Mesodermal cell (in vitro differentiated cells): ENCODE measurements at regions not wholly inside any gene's neighbourhood (a gene's known extent, or its start where the extent isn't known, plus 50 kb on each side); places are given as distances from the start of the nearest gene placed in this dataset.

Experiments used
- H3K27ac ChIP-seq: 2 replicates; pipeline ENCODE4 v1.7.0; 2013; ENCODE audit warnings: mild to moderate bottlenecking, low read depth, low read length, moderate library complexity; ENCODE audit not compliant: severe bottlenecking
- H3K36me3 ChIP-seq: 2 replicates; pipeline ENCODE4 v1.7.1; 2013; ENCODE audit warnings: mild to moderate bottlenecking, low read length, moderate library complexity; ENCODE audit not compliant: control insufficient read depth, insufficient read depth
- H3K4me1 ChIP-seq: one replicate; pipeline ENCODE4 v1.7.1; 2013; ENCODE audit warnings: mild to moderate bottlenecking, low read length; ENCODE audit not compliant: insufficient read depth, control insufficient read depth, poor library complexity, severe bottlenecking
- H3K4me3 ChIP-seq: 2 replicates; pipeline ENCODE4 v1.7.0; 2013; ENCODE audit warnings: low read length, control low read depth, mild to moderate bottlenecking; ENCODE audit not compliant: insufficient read depth, poor library complexity, severe bottlenecking; ENCODE audit errors: extremely low read depth
- H3K9me3 ChIP-seq: 2 replicates; pipeline ENCODE4 v1.7.1; 2013; ENCODE audit warnings: mild to moderate bottlenecking, low read length, moderate library complexity; ENCODE audit not compliant: control insufficient read depth
- WGBS, 2 experiments: methylation state at CpG; one replicate each; pipeline ENCODE4 v1.1.5; 2013; ENCODE audit warnings: missing lambda C conversion rate in 2 of 2; ENCODE audit not compliant: insufficient coverage in 2 of 2; 5-methylcytosine and 5-hydroxymethylcytosine counted together

- Histone ChIP-seq H3K36me3 (no peaks in the 10 kb centered on the region), H3K4me3 (no peak overlapping the region), H3K4me1 (no peaks in the 10 kb centered on the region), H3K9me3 (peaks cover 4% of the 10 kb centered on the region), H3K27ac (no peak overlapping the region)
- WGBS, 2 experiments: 40 to 57% methylated on average over 2 to 3 of the region's 4 CpGs
Observed at GRCh38 chr5:54927097-54927746, 58.2 kb downstream of the ESM1 start.

- H3K4me1 ChIP-seq: no peaks in the 10 kb centered on the region
- H3K36me3 ChIP-seq: no peaks in the 10 kb centered on the region
- no peak overlapping the region for H3K4me3 ChIP-seq
- H3K27ac ChIP-seq: no peak overlapping the region
- H3K9me3 ChIP-seq: peaks cover 4% of the 10 kb centered on the region
Observed at GRCh38 chr5:54924487-54924886, 60.9 kb downstream of the ESM1 start.

- no peak overlapping the region for H3K27ac ChIP-seq
- H3K4me1 ChIP-seq: no peaks in the 10 kb centered on the region
- no peaks in the 10 kb centered on the region for H3K9me3 ChIP-seq
- no peak overlapping the region for H3K4me3 ChIP-seq
- H3K36me3 ChIP-seq: no peaks in the 10 kb centered on the region
Observed at GRCh38 chr5:54917323-54917722, 68.1 kb downstream of the ESM1 start.

GRCh38 chr5:54915466-54916027 is 69.8 kb downstream of the ESM1 start:
- no peaks in the 10 kb centered on the region for H3K36me3 ChIP-seq
- no peaks in the 10 kb centered on the region for H3K4me1 ChIP-seq
- H3K27ac ChIP-seq: no peak overlapping the region
- 80 to 100% methylated on average over 1 of the region's 3 CpGs for WGBS, 2 experiments
- no peaks in the 10 kb centered on the region for H3K9me3 ChIP-seq
- H3K4me3 ChIP-seq: no peak overlapping the region

- H3K9me3 ChIP-seq: no peaks in the 10 kb centered on the region
- WGBS, 2 experiments: 86 to 100% methylated on average over 1 of the region's 1 CpG
- H3K27ac ChIP-seq: no peak overlapping the region
- no peaks in the 10 kb centered on the region for H3K36me3 ChIP-seq
- no peak overlapping the region for H3K4me3 ChIP-seq
- no peaks in the 10 kb centered on the region for H3K4me1 ChIP-seq
Observed at GRCh38 chr5:54912021-54912420, 73.4 kb downstream of the ESM1 start.

- Histone ChIP-seq H3K9me3 (no peaks in the 10 kb centered on the region), H3K4me3 (no peak overlapping the region), H3K36me3 (no peaks in the 10 kb centered on the region), H3K27ac (no peak overlapping the region), H3K4me1 (no peaks in the 10 kb centered on the region)
- 77 to 84% methylated on average over 3 to 4 of the region's 4 CpGs for whole genome bisulfite sequencing, 2 experiments
Observed at GRCh38 chr5:54909911-54910870, 75.2 kb downstream of the ESM1 start.

GRCh38 chr5:54908774-54909525 is 76.4 kb downstream of the ESM1 start:
- Histone ChIP-seq H3K4me1 (no peaks in the 10 kb centered on the region), H3K27ac (no peak overlapping the region), H3K9me3 (no peaks in the 10 kb centered on the region), H3K36me3 (no peaks in the 10 kb centered on the region), H3K4me3 (no peak overlapping the region)
- 85 to 91% methylated on average over 2 of the region's 2 CpGs for WGBS, 2 experiments

- no peak overlapping the region for H3K4me3 ChIP-seq
- WGBS, 2 experiments: 0% methylated on average over 2 of the region's 3 CpGs; no CpG with 5 or more reads in 1 of the 2 experiments
- H3K27ac ChIP-seq: no peak overlapping the region
- peaks cover 3% of the 10 kb centered on the region for H3K4me1 ChIP-seq
- H3K36me3 ChIP-seq: no peaks in the 10 kb centered on the region
- no peaks in the 10 kb centered on the region for H3K9me3 ChIP-seq
Observed at GRCh38 chr5:54905942-54906537, 79.4 kb downstream of the ESM1 start.

- Histone ChIP-seq H3K36me3 (no peaks in the 10 kb centered on the region), H3K4me1 (peaks cover 3% of the 10 kb centered on the region), H3K4me3 (no peak overlapping the region), H3K27ac (no peak overlapping the region), H3K9me3 (no peaks in the 10 kb centered on the region)
- 83 to 90% methylated on average over 3 of the region's 3 CpGs for WGBS, 2 experiments
Observed at GRCh38 chr5:54905246-54905795, 80.1 kb downstream of the ESM1 start.

GRCh38 chr5:54904425-54904824 is 81.0 kb downstream of the ESM1 start:
- H3K4me1 ChIP-seq: peaks cover 3% of the 10 kb centered on the region
- H3K27ac ChIP-seq: no peak overlapping the region
- whole genome bisulfite sequencing, 2 experiments: 42% methylated on average over 2 of the region's 2 CpGs; no CpG with 5 or more reads in 1 of the 2 experiments
- H3K9me3 ChIP-seq: no peaks in the 10 kb centered on the region
- H3K36me3 ChIP-seq: no peaks in the 10 kb centered on the region
- H3K4me3 ChIP-seq: no peak overlapping the region
